HepG2 (cell line): ENCODE measurements at regions not wholly inside any gene's neighbourhood (a gene's known extent, or its start where the extent isn't known, plus 50 kb on each side); places are given as distances from the start of the nearest gene placed in this dataset.

Experiments used
- CTCF ChIP-seq: sonication (generic); formaldehyde crosslinking; IDR thresholded peaks from 2 replicates; pipeline ENCODE4 v1.5.0; 2020; ENCODE audit warnings: mild to moderate bottlenecking, missing genetic modification reagents, moderate library complexity
- EP300 ChIP-seq, 3 experiments: sonication (generic) in 1 of 3; formaldehyde crosslinking in 1 of 3; IDR thresholded peaks; 2 replicates each; pipeline versions ENCODE4 v1.5.1 to v1.6.1; 2011 to 2020; ENCODE audit warnings: low read depth in 2 of 3, low read length in 2 of 3, borderline replicate concordance in 1 of 3, improper control_type of control experiment in 1 of 3, mild to moderate bottlenecking in 1 of 3, missing genetic modification reagents in 1 of 3, moderate library complexity in 1 of 3
- MYNN ChIP-seq: sonication (generic); formaldehyde crosslinking; IDR thresholded peaks from 2 replicates; pipeline ENCODE4 v1.4.0; 2020; ENCODE audit warnings: mild to moderate bottlenecking, low read depth, missing genetic modification reagents
- NFE2L1 ChIP-seq: sonication (generic); formaldehyde crosslinking; IDR thresholded peaks from 2 replicates; pipeline ENCODE4 v1.4.0; 2020; ENCODE audit warnings: missing genetic modification reagents, mild to moderate bottlenecking, borderline replicate concordance
- PHF8 ChIP-seq: sonication (generic); formaldehyde crosslinking; IDR thresholded peaks from 2 replicates; pipeline ENCODE4 v1.5.0; 2020; ENCODE audit warnings: missing genetic modification reagents
- POLR2A ChIP-seq, 2 experiments: IDR thresholded peaks; 2 replicates each; pipeline ENCODE4 v1.6.1; 2011; ENCODE audit warnings: low read depth in 2 of 2, low read length in 2 of 2, mild to moderate bottlenecking in 1 of 2, moderate library complexity in 1 of 2; ENCODE audit not compliant: insufficient read depth in 1 of 2
- POLR2AphosphoS5 ChIP-seq: IDR thresholded peaks from 2 replicates; pipeline ENCODE4 v1.6.1; 2012; ENCODE audit warnings: low read depth, low read length
- REST ChIP-seq, 2 experiments: IDR thresholded peaks; 2 replicates each; pipeline ENCODE4 v1.6.1; 2011 to 2012; ENCODE audit warnings: low read length in 2 of 2, borderline replicate concordance in 1 of 2, low read depth in 1 of 2, mild to moderate bottlenecking in 1 of 2, moderate library complexity in 1 of 2
- SMARCC2 ChIP-seq: fragments of 450-650 bp; IDR thresholded peaks from 2 replicates; pipeline ENCODE4 v1.6.1; 2017; ENCODE audit warnings: antibody characterized with exemption, mild to moderate bottlenecking
- SRF ChIP-seq: IDR thresholded peaks from 2 replicates; pipeline ENCODE4 v1.6.1; 2011; ENCODE audit warnings: mild to moderate bottlenecking, low read depth, low read length, moderate library complexity
- TAF1 ChIP-seq: sonication (generic); formaldehyde crosslinking; IDR thresholded peaks from 2 replicates; pipeline ENCODE4 v1.4.0; 2020; ENCODE audit warnings: missing genetic modification reagents
- YY1 ChIP-seq: IDR thresholded peaks from 2 replicates; pipeline ENCODE4 v1.6.1; 2011; ENCODE audit warnings: low read length, low read depth, moderate library complexity, mild to moderate bottlenecking; ENCODE audit not compliant: insufficient read depth, insufficient replicate concordance
- ZNF512B ChIP-seq: sonication (generic); formaldehyde crosslinking; IDR thresholded peaks from 2 replicates; pipeline ENCODE4 v1.5.1; 2020; ENCODE audit warnings: missing genetic modification reagents, mild to moderate bottlenecking, borderline replicate concordance
- ZNF678 ChIP-seq: sonication (generic); formaldehyde crosslinking; IDR thresholded peaks from 2 replicates; pipeline ENCODE4 v1.4.0; 2020; ENCODE audit warnings: mild to moderate bottlenecking, missing genetic modification reagents

GRCh38 chr18:57930476-57930875, 113.5 kb upstream of the NEDD4L start:
- TF ChIP-seq YY1 (no peak), EP300 (IDR thresholded peaks at IDR 0.05; ENCODE audit: low read depth in 2 of 2, low read length in 2 of 2) (no peak), EP300 (CRISPR knock-in tag; IDR thresholded peaks at IDR 0.05; ENCODE audit: borderline replicate concordance) (no peak), TAF1 (CRISPR knock-in tag) (no peak), ZNF678 (no peak), SRF (no peak), CTCF (CRISPR knock-in tag) (no peak), POLR2A (IDR thresholded peaks at IDR 0.05; ENCODE audit: insufficient read depth in 1 of 2, low read depth in 2 of 2, low read length in 2 of 2) (no peak), SMARCC2 (no peak), ZNF512B (CRISPR knock-in tag) (no peak), MYNN (CRISPR knock-in tag) (no peak), POLR2AphosphoS5 (no peak), NFE2L1 (CRISPR knock-in tag) (no peak), PHF8 (no peak), REST (IDR thresholded peaks at IDR 0.05; ENCODE audit: borderline replicate concordance in 1 of 2, low read depth in 1 of 2, low read length in 2 of 2) (no peak)
